ENCODE measurements at regions not wholly inside any gene's neighbourhood (a gene's known extent, or its start where the extent isn't known, plus 50 kb on each side); places are given as distances from the start of the nearest gene placed in this dataset.
A peak's percentile ranks its signal among the peaks of the same experiment; 100 is the strongest.
"Not testable (repeated sequence)": the region's sequence is repeated elsewhere in the genome, so short reads cannot be mapped to it uniquely, and the experiment has no call there.

DNA sequence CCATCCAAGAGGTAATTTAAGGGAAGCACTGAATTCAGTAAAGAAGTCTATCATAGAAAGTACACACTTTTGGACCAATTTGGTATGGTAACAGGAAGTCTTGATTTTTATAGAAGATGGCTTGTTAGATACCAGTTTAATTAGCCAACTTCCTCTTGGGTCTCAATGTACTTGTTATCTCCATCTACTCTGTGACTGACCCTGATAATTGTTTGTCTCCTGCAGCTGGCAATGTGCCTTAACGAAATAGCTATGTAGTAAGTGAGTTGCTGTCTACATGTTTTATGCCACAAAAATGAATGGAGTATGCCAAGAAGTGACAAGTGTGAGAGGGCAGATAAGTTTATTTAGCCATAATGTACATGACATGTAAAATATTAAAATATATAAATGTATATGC is 410.5 kb upstream of the MAN1A1 start:
- DNase-seq = no peak

- no peak for DNase-seq
Observed at GRCh38 chr6:119758385-119758784, 408.8 kb upstream of the MAN1A1 start.

DNA sequence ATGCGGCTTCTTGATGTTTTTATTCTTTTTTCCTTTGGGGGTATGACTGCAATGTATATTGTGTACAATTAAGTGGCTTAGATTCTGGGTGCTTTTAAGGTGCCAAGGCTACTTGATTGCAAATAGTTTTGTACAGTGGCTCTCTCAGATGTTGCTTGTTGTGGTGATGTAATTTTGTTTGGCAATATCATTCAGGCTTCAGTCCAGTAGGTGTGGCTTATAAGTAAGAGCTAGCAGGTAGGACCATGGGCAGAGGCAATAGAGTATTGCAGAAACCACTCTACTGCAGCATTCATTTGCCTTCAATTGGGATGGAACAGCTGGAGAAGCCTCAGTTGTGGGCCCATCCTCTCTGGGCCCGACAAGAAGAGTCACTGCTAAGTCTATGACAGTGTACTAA is 407.9 kb upstream of the MAN1A1 start:
- DNase-seq = no peak

GRCh38 chr6:119749335-119749734 is 399.8 kb upstream of the MAN1A1 start:
- DNase-seq = no peak

DNA sequence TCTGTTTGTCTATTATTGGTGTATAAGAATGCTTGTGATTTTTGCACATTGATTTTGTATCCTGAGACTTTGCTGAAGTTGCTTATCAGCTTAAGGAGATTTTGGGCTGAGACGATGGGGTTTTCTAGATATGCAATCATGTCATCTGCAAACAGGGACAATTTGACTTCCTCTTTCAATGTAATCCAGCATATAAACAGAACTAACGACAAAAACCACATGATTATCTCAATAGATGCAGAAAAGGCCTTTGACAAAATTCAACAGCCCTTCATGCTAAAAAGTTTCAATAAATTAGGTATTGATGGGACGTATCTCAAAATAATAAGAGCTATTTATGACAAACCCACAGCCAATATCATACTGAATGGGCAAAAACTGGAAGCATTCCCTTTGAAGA is 399.0 kb upstream of the MAN1A1 start:
- not testable (repeated sequence) for DNase-seq

DNA sequence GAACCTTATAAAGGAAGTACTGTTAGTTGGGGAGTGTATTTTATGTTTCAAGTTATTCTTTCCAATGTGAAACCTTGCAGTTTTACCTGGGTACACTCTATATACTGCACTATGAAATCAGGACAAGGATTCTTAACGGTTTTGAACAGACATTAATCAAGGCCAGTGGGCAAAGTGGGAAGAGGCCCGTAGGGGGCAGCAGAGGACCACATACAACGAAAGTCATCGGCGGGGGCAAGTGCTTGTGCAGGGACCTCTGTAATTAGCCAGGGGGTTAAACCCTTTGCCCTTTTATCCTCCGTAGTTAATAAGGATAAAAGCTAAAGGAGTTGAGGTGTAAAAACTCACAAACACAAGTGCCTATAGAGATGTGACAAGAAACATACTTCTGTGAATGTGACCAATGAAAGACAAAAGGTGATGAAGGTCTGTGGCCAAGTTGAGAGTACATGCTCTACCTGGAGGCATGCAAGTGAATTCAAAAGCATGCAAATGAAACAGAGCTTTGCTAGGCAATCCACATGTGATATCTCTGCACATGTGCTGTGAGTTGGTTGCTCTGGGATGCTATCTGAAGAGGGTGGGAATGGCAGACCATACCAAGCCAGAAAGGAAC is 392.7 kb upstream of the MAN1A1 start:
- peak; percentile 47 for DNase-seq

GRCh38 chr6:119739769-119740168 is 390.2 kb upstream of the MAN1A1 start:
- no peak for DNase-seq

- no peak for DNase-seq
Observed at GRCh38 chr6:119738425-119738824, 388.9 kb upstream of the MAN1A1 start.

- no peak for DNase-seq
Observed at GRCh38 chr6:119736296-119737021, 386.9 kb upstream of the MAN1A1 start.

DNA sequence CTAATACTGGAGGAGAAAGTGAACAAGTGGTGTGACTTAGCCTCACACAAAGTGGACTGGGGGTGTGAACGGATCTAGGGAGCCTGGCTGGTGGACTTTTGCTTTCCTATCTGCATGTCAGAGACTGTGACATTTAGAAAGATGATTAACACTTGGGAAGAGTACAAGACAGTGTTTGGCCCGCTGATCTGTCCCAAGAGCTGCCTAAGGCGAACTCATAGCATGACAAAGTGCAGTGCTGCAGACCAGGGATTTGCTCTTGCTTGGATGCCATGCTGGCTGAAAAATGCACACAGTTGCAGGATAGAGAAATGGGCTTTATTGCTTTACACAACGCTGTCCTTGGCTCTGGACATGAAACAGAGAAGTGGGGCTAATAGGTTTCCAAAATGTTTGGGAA is 386.0 kb upstream of the MAN1A1 start:
- DNase-seq = no peak

GRCh38 chr6:119734227-119734626 is 384.7 kb upstream of the MAN1A1 start:
- no peak for DNase-seq

- no peak for DNase-seq
Observed at GRCh38 chr6:119728935-119729334, 379.4 kb upstream of the MAN1A1 start.

- DNase-seq = no peak
Observed at GRCh38 chr6:119728220-119728750, 378.7 kb upstream of the MAN1A1 start.

DNA sequence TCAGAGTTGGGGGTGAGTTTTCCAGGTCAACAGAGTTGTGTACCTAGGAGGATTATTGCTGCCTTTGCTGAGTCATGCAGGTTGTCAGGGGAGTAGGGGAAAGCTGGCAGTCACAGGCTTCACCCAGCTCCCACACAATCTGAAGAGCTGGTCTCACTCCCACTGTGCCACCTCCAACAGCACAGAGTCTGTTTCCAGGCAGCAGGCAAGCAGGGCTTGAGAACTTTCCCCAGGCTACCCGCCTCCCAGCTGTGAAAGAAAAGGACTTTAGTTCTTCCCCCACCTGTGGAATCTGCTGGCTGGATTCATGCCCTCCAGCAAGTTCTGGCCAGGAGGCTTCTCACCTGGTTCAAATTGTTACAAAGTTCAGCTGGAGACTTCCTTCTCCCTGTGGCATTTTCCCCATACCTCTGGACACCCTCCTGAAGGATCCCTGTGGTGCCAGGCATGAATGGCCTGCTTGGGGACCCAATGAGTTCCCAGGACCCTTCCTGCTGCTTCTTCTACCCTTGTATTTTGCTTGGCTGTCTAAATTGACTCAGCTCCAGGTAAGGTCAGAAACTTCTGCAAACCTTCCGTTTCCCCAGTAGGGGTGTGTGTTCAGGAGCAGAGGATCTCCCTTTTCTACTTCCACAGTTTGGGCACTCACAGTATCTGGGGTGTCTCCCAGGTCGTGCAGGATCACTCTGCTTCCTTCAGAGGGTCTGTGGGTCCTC is 378.1 kb upstream of the MAN1A1 start:
- no peak for DNase-seq

GRCh38 chr6:119726912-119727311 is 377.4 kb upstream of the MAN1A1 start:
- not testable (repeated sequence) for DNase-seq

DNA sequence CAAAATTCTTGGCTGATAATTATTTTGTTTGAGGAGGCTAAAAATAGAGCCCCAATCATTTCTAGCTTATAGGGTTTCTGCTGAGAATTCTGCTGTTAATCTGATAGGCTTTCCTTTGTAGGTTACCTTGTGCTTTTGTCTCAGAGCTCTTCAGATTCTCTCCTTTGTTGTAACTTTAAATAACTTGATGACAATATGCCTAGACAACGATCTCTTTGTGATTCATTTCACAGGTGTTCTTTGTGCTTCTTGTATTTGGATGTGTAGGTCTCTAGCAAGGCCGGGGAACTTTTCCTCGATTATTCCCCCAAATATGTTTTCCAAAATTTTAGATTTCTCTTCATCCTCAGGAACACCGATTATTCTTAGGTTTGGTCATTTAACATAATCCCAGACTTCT is 376.5 kb upstream of the MAN1A1 start:
- DNase-seq = no peak

DNA sequence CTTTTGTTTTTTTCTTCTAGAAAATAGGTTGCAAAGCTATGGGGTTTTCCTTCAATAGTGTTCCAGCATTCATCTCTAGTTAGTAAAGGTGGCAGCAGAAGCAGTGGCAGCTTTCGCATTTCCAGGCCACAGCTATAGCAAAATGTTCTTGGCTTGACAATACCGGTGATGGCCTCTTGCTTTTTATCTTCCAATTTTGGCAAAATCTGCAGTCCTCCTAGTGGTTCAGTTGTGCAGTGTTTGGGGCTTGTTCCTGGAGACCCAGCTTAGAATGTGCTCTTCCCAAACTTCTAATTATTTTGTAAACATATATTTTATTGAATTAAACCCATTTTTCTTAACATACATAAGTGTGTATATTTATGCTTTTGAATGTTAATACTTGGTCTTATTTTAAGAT is 370.6 kb upstream of the MAN1A1 start:
- no peak for DNase-seq

GRCh38 chr6:119717942-119718341 is 368.4 kb upstream of the MAN1A1 start:
- no peak for DNase-seq

GRCh38 chr6:119716668-119717270 is 367.2 kb upstream of the MAN1A1 start:
- no peak for DNase-seq

DNA sequence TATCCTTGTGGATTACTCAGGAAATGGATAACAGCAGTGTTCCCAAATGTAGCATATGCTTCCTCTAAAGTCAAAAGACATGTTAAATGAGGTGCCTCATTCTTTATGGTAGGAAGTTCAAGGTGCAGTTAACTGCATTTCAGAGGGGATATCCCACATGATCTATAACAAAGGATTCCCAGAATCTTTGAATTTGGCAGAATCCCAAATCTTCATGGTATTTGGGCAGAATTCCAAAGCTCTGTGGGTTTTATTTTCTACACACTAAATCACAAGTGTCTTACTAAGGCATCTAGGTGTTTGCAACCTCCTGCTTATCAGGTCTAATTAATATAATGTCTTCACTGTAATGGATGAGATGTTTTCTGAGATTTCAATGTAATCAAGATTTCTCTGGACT is 364.3 kb upstream of the MAN1A1 start:
- no peak for DNase-seq

GRCh38 chr6:119686644-119687043 is 337.1 kb upstream of the MAN1A1 start:
- DNase-seq = no peak

DNA sequence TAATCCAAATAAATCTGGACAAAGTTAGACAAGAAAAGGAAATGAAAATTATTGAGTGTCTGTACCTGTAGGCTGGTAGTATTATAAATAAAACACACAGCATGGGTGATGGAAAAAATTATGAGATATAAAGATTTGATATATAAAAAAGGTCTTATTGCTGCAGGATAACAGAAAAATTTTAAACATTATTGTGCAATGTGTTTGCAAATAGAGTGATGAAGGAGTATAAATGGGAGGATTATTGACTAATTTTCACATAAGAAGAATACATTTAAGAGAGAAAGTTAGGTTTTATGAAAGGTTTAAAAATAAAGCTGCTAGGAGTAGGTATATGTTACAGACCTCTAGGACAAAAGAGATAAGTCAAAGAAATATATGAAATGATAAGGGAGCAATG is 336.7 kb upstream of the MAN1A1 start:
- DNase-seq = no peak

DNA sequence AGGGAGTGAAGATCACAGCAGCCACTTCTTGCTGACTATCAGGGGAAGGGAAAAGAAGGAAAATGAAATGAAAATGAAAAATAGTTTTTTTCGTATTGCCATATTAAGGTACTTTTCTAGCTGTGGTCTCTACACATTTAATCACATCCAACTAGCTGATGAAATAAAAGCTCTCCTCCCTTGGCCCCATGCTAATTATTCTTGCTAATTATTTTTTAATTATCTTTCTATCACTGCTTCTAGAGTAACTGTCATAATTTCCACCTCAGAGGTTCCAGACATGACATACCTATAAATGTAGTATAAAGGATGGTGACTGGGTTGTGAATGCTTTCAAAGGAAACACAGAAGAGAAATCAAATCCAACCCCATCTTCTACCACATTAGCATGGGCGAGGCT is 334.1 kb upstream of the MAN1A1 start:
- no peak for DNase-seq

DNA sequence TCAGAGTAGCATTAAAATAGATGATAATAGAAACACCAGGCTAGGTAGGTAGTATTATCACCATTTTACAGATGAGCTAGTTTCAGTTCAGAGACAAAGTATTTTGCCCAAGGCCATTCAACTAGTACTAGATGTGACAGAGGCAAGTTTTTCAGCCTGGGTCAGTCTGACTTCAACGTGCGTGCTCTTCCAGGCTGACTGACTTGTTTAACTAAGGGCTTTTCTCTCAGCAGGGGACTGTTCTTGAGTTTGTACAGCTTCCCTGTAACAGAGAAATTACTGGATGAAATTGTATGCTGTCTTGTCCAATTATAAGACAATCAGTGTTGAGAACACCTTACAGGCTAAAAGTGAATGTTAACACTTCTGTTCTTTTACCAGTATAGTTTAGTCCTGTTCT is 333.5 kb upstream of the MAN1A1 start:
- DNase-seq = no peak

Measured in activated T-cell treated with anti-CD3 and anti-CD28 coated beads, Interleukin-2, amount 50 U/mL, for 1 hour (primary cell).